IPS-18a (cell line): ENCODE measurements at regions not wholly inside any gene's neighbourhood (a gene's known extent, or its start where the extent isn't known, plus 50 kb on each side); places are given as distances from the start of the nearest gene placed in this dataset.
A peak's percentile ranks its signal among the peaks of the same experiment; 100 is the strongest.
"Not testable (repeated sequence)": the region's sequence is repeated elsewhere in the genome, so short reads cannot be mapped to it uniquely, and the experiment has no call there.

ENCODE experiments used
- H3K27ac ChIP-seq: one replicate; pipeline ENCODE4 v1.5.1; 2013; ENCODE audit warnings: low read length
- H3K27me3 ChIP-seq: one replicate; pipeline ENCODE4 v1.6.1; 2013; ENCODE audit warnings: mild to moderate bottlenecking, low read length; ENCODE audit not compliant: control insufficient read depth, insufficient read depth
- H3K36me3 ChIP-seq: one replicate; pipeline ENCODE4 v1.6.1; 2013; ENCODE audit warnings: low read depth, low read length; ENCODE audit not compliant: control insufficient read depth
- H3K4me1 ChIP-seq: one replicate; pipeline ENCODE4 v1.6.1; 2013; ENCODE audit warnings: low read depth, low read length; ENCODE audit not compliant: control insufficient read depth
- H3K4me3 ChIP-seq: one replicate; pipeline ENCODE4 v1.5.1; 2013; ENCODE audit warnings: low read length
- H3K9ac ChIP-seq: one replicate; pipeline ENCODE4 v1.6.1; 2013; ENCODE audit warnings: mild to moderate bottlenecking, low read length, moderate library complexity
- H3K9me3 ChIP-seq: one replicate; pipeline ENCODE4 v1.6.1; 2013; ENCODE audit warnings: low read depth, low read length; ENCODE audit not compliant: control insufficient read depth

DNA sequence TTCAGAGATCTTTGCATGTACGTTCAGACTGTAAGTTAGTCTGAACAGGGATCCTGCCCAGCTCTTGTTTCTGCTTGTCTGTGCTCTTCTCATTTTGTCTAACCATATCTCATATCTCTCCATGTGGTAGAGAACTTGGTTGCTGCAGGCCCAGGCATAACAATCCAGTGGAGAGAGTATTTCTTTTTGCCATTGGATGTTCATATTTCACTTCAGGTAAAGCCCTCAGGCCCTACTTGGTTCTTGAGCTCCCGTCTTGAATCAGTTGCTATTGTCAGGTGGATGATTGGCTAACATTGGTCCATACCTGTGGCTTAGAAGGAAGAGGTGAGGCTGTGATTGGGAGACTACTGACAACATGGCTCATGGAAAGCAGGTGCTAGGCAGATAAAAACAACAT lies 357.7 kb upstream of the FLRT2 start:
- Histone ChIP-seq H3K9me3 (no peaks in the 10 kb centered on the region), H3K27ac (no peak overlapping the region), H3K4me1 (peaks cover 6% of the 10 kb centered on the region), H3K4me3 (no peak overlapping the region), H3K27me3 (no peaks in the 10 kb centered on the region), H3K9ac (no peak overlapping the region), H3K36me3 (no peaks in the 10 kb centered on the region)

DNA sequence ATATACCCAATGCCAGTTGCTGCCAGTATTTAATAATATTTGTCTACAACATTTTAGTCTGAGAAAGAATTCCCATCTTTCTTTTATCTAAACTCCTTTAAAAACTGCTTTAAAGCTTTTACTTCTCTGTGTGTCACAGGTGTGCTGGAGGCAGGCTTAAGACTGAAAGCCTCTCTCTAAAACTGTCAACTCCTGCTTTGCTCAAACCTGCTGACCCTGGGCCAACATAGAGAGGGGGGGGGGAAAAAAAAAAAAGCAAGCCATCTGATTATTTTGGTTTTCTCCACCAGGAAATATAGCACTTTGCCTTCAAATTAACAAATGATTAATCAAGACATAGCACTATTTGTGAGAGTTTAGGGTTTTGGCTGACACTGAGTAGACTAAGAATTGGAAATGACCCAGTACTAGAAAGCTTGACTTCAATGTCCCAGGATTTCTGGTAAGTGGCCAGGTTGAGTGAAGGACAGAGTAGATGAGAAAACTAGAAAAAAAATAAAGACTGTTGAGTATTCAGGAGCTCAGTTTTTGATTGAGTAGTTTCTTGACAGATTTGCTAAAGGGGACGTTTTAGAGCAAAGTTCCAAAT lies 357.0 kb upstream of the FLRT2 start:
- Histone ChIP-seq H3K27me3 (no peaks in the 10 kb centered on the region), H3K4me3 (no peak overlapping the region), H3K9me3 (no peaks in the 10 kb centered on the region), H3K36me3 (no peaks in the 10 kb centered on the region), H3K4me1 (peaks cover 13% of the 10 kb centered on the region), H3K27ac (no peak overlapping the region), H3K9ac (no peak overlapping the region)

DNA sequence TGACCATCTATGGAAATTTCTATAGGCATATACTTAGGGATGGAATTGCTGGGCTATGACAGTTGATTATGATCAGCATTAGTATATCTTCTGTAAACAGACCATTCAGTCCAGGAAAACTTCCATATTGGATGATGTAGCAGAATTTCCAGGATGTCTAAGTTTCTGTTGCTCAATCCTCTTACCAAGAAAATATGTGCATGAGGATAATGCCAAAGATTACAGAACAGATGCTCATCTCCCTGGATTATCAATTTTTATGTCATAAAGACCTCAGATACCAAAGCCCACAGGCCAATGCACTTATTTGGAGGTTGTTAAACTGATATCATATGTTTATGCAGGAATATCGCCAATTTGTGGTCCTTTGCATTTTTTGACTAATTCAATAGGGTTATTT lies 354.4 kb upstream of the FLRT2 start:
- Histone ChIP-seq H3K27ac (no peak overlapping the region), H3K9me3 (no peaks in the 10 kb centered on the region), H3K9ac (no peak overlapping the region), H3K27me3 (no peaks in the 10 kb centered on the region), H3K4me1 (peaks cover 31% of the 10 kb centered on the region), H3K36me3 (no peaks in the 10 kb centered on the region), H3K4me3 (no peak overlapping the region)

DNA sequence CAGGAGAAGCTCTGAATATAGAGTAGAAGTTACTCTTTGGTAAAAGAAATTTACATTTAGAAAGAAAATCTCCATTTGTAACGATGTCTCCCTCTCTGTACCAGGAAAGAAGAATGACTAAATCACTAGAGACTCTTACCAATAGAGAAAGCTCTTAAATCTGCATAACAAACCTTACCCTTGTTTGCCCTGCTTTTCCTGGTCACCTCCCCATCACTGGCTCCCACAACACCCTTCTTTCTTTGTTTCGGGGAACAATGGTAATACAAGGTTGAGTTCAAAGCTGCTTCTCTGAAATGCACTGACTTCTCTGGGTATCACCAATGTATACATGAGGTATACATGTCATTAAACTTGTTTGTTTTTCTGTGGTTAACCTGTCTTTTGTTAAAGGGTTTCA lies 351.1 kb upstream of the FLRT2 start:
- no peak overlapping the region for H3K9ac ChIP-seq
- H3K36me3 ChIP-seq: no peaks in the 10 kb centered on the region
- no peak overlapping the region for H3K27ac ChIP-seq
- peaks cover 25% of the 10 kb centered on the region for H3K4me1 ChIP-seq
- no peaks in the 10 kb centered on the region for H3K9me3 ChIP-seq
- H3K4me3 ChIP-seq: peak overlapping the region; percentile 31
- H3K27me3 ChIP-seq: no peaks in the 10 kb centered on the region

DNA sequence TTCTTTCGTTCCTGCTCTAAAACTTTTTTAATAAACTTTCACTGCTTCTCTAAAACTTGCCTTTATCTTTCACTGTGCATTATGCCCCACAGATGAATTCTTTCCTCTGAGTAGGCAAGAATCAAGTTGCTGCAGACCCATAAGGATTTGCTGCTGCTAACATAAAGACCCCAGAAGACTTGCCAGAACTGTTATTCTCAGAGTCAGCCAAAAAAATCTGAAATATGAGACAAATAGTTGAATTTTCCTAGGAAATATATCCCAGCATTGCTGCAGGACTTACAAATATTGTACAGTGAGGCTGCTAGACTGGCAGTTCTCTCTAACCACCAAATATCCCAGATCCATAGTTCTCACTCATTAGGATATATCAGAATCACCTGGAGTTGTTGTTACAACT lies 349.1 kb upstream of the FLRT2 start:
- Histone ChIP-seq H3K9me3 (no peaks in the 10 kb centered on the region), H3K9ac (no peak overlapping the region), H3K4me1 (peaks cover 25% of the 10 kb centered on the region)

DNA sequence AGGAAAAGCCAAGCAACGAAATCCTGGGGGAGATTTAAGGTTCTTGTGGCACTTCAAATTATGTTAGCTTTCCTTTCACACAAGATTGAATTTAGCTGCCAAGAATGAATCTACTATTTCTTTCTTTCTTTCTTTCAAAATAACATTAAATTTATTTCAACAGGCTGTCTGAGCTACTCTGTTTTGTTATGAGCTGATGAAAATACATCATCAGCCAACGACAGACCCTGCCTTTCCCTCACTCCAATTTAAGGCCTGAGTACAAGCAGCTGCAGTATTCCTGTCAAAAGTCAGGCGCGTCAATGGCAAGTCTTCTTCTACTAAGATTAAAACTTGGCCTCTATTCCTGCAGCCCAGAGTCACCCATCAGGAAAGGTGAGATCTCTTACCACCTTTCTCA lies 347.7 kb upstream of the FLRT2 start:
- H3K9me3 ChIP-seq: no peaks in the 10 kb centered on the region
- no peak overlapping the region for H3K27ac ChIP-seq
- H3K27me3 ChIP-seq: no peaks in the 10 kb centered on the region
- no peak overlapping the region for H3K4me3 ChIP-seq
- no peaks in the 10 kb centered on the region for H3K36me3 ChIP-seq
- no peak overlapping the region for H3K9ac ChIP-seq
- peaks cover 25% of the 10 kb centered on the region for H3K4me1 ChIP-seq

More for the DNA sequence above, 349.1 kb upstream of the FLRT2 start:
- H3K27me3 ChIP-seq: no peaks in the 10 kb centered on the region
- H3K4me3 ChIP-seq: no peak overlapping the region
- H3K27ac ChIP-seq: no peak overlapping the region
- no peaks in the 10 kb centered on the region for H3K36me3 ChIP-seq

DNA sequence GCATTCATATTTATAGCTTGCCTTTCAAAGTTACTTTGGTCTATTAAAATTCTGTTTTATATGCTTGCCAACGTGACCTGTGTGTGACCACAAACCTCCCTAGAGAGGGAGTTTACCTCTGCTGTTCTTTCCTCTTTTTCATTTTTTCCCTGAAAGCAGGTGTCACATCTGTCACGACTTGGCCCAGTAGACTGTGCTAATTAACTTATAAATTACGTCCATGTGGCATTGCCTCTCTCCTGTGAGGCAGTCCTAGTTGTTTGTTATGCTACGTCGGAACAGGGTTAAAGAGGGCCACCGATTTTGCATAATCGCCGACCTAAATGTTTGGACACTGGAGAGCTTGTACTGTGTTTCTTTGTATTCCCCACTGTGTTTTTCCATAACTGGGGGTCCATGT lies 343.9 kb upstream of the FLRT2 start:
- Histone ChIP-seq H3K27me3 (no peaks in the 10 kb centered on the region), H3K36me3 (no peaks in the 10 kb centered on the region), H3K4me3 (no peak overlapping the region), H3K27ac (no peak overlapping the region), H3K9ac (no peak overlapping the region), H3K4me1 (no peaks in the 10 kb centered on the region), H3K9me3 (no peaks in the 10 kb centered on the region)

DNA sequence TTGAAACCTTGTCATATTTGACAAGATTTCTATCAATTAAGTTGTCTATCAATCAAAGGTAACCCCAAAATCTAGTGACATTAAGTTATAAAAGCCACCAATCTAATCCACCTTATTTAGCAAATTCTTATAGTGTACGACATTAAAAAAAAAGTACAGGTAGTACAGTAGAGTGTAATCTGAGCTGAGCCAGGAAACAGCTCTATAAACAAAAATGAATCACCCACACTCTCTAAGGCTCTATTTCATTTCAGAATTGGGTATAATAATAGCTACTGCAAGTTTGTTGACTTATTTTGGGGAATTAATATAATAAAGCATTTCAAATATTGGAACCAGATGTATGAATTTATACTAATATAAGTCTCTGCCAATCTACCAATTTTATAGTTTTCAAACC lies 342.4 kb upstream of the FLRT2 start:
- H3K4me3 ChIP-seq: no peak overlapping the region
- no peak overlapping the region for H3K27ac ChIP-seq
- no peak overlapping the region for H3K9ac ChIP-seq
- no peaks in the 10 kb centered on the region for H3K27me3 ChIP-seq
- no peaks in the 10 kb centered on the region for H3K4me1 ChIP-seq
- H3K9me3 ChIP-seq: no peaks in the 10 kb centered on the region
- H3K36me3 ChIP-seq: no peaks in the 10 kb centered on the region

DNA sequence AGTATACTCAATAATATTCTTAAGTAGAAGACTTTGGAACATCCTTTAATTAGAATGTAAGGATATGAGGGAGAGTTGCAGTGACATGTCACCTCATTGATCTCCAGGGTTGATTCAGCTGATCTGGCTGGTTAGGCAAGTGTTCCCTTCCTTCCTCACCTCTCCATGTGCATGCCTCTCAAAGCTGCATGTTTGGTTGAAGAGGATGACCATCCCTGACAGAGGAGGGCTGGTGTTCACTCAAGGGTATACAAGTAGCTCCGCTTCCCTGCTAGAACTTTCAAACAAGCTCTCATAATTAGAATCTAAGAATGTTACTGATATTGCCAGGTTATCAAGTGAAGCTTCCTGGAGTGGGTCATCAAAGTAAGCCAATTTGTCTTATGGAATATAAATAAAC lies 341.1 kb upstream of the FLRT2 start:
- Histone ChIP-seq H3K36me3 (no peaks in the 10 kb centered on the region), H3K4me3 (no peak overlapping the region), H3K27ac (no peak overlapping the region), H3K9ac (no peak overlapping the region), H3K27me3 (no peaks in the 10 kb centered on the region), H3K9me3 (no peaks in the 10 kb centered on the region), H3K4me1 (no peaks in the 10 kb centered on the region)

DNA sequence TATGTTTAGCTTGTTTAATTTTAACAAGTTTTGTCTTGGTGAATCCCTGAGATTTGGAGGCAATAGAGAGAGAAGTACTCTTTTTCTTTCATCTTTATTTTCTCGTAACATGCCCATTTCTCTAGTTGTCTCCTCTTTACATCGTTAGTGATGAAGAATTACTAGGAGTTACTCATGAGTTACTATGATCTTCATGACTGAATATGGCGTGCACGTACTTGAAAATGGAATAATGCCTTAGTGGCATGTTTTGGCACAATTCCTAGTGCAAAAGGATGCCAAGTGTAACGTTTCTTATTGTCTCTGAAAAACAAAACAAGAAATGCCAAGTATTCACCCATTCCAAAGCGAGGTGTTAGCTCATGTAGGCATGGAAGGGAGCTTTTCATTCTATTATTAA lies 340.7 kb upstream of the FLRT2 start:
- not testable (repeated sequence) for H3K27me3 ChIP-seq, H3K9ac ChIP-seq, H3K9me3 ChIP-seq, H3K4me3 ChIP-seq, H3K36me3 ChIP-seq, H3K4me1 ChIP-seq, H3K27ac ChIP-seq

DNA sequence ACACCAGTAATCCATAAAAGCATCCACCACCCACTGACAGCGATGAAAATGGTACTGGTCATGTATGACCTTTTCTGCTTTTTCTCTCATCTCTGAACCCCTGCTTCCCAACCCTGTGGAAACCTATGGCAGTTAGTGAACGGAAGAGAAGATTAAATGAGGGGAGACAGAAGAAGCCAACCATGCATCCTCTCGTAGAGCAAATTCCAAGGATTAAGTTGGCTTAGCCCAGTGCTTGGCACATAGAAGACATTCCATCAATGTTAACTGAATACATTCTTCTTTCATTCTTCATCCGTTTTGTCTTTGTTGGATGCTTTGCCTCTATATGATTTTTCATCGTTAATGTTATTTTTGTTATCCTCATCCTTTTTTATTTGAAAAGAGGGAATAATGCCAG lies 339.7 kb upstream of the FLRT2 start:
- Histone ChIP-seq H3K27me3 (no peaks in the 10 kb centered on the region), H3K9ac (no peak overlapping the region), H3K9me3 (no peaks in the 10 kb centered on the region), H3K27ac (no peak overlapping the region), H3K4me1 (no peaks in the 10 kb centered on the region), H3K4me3 (no peak overlapping the region), H3K36me3 (no peaks in the 10 kb centered on the region)

DNA sequence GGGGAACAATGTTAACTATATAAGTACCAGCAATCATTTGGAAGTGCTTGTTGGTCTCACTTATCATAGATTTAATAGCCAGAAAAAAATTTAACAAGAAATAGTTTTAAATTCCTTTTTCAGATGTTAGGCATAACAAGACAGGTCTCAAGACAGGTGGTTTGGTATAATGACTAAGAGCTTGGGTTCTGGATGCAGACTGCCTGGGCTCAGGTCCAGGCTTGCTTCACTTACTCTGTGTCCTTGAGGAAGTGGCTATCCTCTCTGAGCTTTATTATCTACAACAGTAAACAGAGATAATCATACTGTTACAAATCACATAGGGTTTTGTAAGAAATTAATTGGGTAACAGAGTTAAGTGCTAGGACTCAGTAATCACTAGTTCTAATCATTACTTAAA lies 338.0 kb upstream of the FLRT2 start:
- no peaks in the 10 kb centered on the region for H3K27me3 ChIP-seq
- H3K36me3 ChIP-seq: no peaks in the 10 kb centered on the region
- H3K4me3 ChIP-seq: no peak overlapping the region
- H3K9ac ChIP-seq: no peak overlapping the region
- H3K4me1 ChIP-seq: no peaks in the 10 kb centered on the region
- no peak overlapping the region for H3K27ac ChIP-seq
- H3K9me3 ChIP-seq: no peaks in the 10 kb centered on the region
